HAP-1 (cell line): ENCODE measurements at regions not wholly inside any gene's neighbourhood (a gene's known extent, or its start where the extent isn't known, plus 50 kb on each side); places are given as distances from the start of the nearest gene placed in this dataset.

Experiments
- DNase-seq, 2 experiments: peaks; one replicate each; pipeline ENCODE4 v3.0.0-alpha.2; 2016 to 2020; ENCODE audit warnings: low spot score in 2 of 2
- H3K27me3 ChIP-seq: fragments of 250-450 bp; sonication (Bioruptor Pico); 2 replicates; pipeline ENCODE4 v1.5.1; 2020; ENCODE audit warnings: low read depth, mild to moderate bottlenecking, moderate library complexity
- H3K36me3 ChIP-seq: fragments of 250-450 bp; sonication (Bioruptor Pico); replicated peaks from 2 replicates; pipeline ENCODE4 v1.5.1; 2020; ENCODE audit warnings: mild to moderate bottlenecking
- H3K4me1 ChIP-seq: fragments of 250-450 bp; sonication (Bioruptor Pico); 2 replicates; pipeline ENCODE4 v1.5.1; 2020; ENCODE audit warnings: mild to moderate bottlenecking
- H3K4me3 ChIP-seq: fragments of 250-450 bp; sonication (Bioruptor Pico); 2 replicates; pipeline ENCODE4 v1.5.1; 2020; ENCODE audit warnings: mild to moderate bottlenecking, moderate library complexity
- H3K9me3 ChIP-seq: fragments of 250-450 bp; sonication (Bioruptor Pico); 2 replicates; pipeline ENCODE4 v1.5.1; 2020; ENCODE audit warnings: mild to moderate bottlenecking, moderate library complexity
- in situ Hi-C: fragments of 300-500 bp; cut with MboI; formaldehyde crosslinking; loops from 3 replicates; pipeline ENCODE4 v1.14.3; 2020; ENCODE audit warnings: low sequenced_read_pairs, inconsistent platforms, mixed read lengths

DNA sequence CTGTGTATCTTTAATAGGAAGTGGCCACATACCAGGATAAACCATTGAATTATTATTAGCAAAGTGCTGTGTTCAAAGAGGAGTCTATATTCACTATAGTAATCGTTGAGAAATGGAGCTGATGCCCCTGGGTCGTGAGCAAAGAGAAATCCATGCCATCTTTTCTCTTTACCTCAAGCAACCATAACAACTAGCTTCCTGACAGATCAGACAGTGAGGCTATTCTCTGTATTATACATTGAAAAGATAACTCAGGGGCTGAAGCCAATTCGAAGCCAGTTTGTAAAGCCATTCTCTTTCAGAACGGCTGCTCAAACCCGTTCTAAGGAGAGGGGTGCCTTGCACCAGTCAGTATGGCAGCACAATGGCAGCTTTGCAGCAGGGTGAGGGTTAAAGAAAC, 680.6 kb downstream of the SEMA5A start:
- Histone ChIP-seq H3K27me3 (no peaks in the 10 kb centered on the region), H3K9me3 (no peaks in the 10 kb centered on the region), H3K4me1 (no peaks in the 10 kb centered on the region), H3K36me3 (no peaks in the 10 kb centered on the region), H3K4me3 (no peak overlapping the region)
- in situ Hi-C loops, result no loop called here
- DNase-seq, result no peak

GRCh38 chr5:8865686-8866374, 680.0 kb downstream of the SEMA5A start:
- H3K9me3 ChIP-seq, result no peaks in the 10 kb centered on the region
- H3K36me3 ChIP-seq, result no peaks in the 10 kb centered on the region
- in situ Hi-C loops, result no loop called here
- H3K27me3 ChIP-seq, result no peaks in the 10 kb centered on the region
- no peak for DNase-seq
- no peak overlapping the region for H3K4me3 ChIP-seq
- no peaks in the 10 kb centered on the region for H3K4me1 ChIP-seq

- no peak for DNase-seq
- in situ Hi-C loops, result no loop called here
- H3K27me3 ChIP-seq, result no peaks in the 10 kb centered on the region
- no peaks in the 10 kb centered on the region for H3K9me3 ChIP-seq
- no peak overlapping the region for H3K4me3 ChIP-seq
- no peaks in the 10 kb centered on the region for H3K4me1 ChIP-seq
- H3K36me3 ChIP-seq, result no peaks in the 10 kb centered on the region
Observed at GRCh38 chr5:8868283-8868682, 677.6 kb downstream of the SEMA5A start.

- H3K4me1 ChIP-seq, result no peaks in the 10 kb centered on the region
- no peak for DNase-seq
- no peak overlapping the region for H3K4me3 ChIP-seq
- no peaks in the 10 kb centered on the region for H3K36me3 ChIP-seq
- in situ Hi-C loops, result no loop called here
- no peaks in the 10 kb centered on the region for H3K27me3 ChIP-seq
- H3K9me3 ChIP-seq, result no peaks in the 10 kb centered on the region
Observed at GRCh38 chr5:8869932-8870331, 675.9 kb downstream of the SEMA5A start.

DNA sequence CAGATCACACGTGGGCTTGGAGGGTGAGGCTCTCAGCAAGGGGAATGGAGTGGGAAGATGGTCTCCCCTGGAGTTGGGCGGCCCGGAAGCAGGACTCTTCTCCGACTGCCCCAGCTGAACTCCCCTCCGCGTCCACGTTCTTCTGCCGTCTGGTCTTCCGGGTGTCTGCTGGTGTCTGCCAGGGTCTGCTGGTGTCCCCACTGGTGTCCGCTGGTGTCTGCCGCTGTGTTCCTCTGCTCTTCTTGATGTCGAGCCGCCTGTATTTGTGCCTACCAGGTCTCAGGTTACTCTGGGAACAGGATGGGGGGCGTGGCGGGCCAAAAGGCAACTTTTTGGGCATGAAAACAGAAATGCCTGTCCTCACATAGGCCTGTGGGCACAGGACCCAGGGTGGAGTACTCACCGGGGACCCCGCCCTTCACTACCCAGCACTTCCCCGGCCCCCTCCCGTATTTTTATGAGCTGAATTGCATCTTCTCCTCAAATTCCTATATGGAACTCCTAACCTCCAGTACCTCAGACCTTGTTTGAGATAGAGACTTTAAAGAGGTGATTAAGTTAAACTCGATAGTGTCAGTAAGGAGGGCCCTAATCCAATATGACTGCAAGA, 675.4 kb downstream of the SEMA5A start:
- no peak overlapping the region for H3K4me3 ChIP-seq
- H3K4me1 ChIP-seq, result no peaks in the 10 kb centered on the region
- in situ Hi-C loops, result no loop called here
- no peaks in the 10 kb centered on the region for H3K9me3 ChIP-seq
- no peaks in the 10 kb centered on the region for H3K27me3 ChIP-seq
- DNase-seq, result no peak
- no peaks in the 10 kb centered on the region for H3K36me3 ChIP-seq

- H3K27me3 ChIP-seq, result no peaks in the 10 kb centered on the region
- in situ Hi-C loops, result no loop called here
- no peaks in the 10 kb centered on the region for H3K4me1 ChIP-seq
- no peak for DNase-seq
- no peak overlapping the region for H3K4me3 ChIP-seq
- H3K36me3 ChIP-seq, result no peaks in the 10 kb centered on the region
- no peaks in the 10 kb centered on the region for H3K9me3 ChIP-seq
Observed at GRCh38 chr5:8870959-8871355, 674.9 kb downstream of the SEMA5A start.

GRCh38 chr5:8871446-8871845, 674.4 kb downstream of the SEMA5A start:
- H3K4me3 ChIP-seq, result no peak overlapping the region
- no peak for DNase-seq
- H3K9me3 ChIP-seq, result no peaks in the 10 kb centered on the region
- no peaks in the 10 kb centered on the region for H3K36me3 ChIP-seq
- in situ Hi-C loops, result no loop called here
- H3K4me1 ChIP-seq, result no peaks in the 10 kb centered on the region
- H3K27me3 ChIP-seq, result no peaks in the 10 kb centered on the region

- Histone ChIP-seq H3K4me1 (no peaks in the 10 kb centered on the region), H3K4me3 (no peak overlapping the region), H3K9me3 (no peaks in the 10 kb centered on the region), H3K36me3 (no peaks in the 10 kb centered on the region), H3K27me3 (no peaks in the 10 kb centered on the region)
- no peak for DNase-seq
- in situ Hi-C loops, result no loop called here
Observed at GRCh38 chr5:8875722-8876121, 670.2 kb downstream of the SEMA5A start.

- Histone ChIP-seq H3K4me1 (no peaks in the 10 kb centered on the region), H3K36me3 (no peaks in the 10 kb centered on the region), H3K27me3 (no peaks in the 10 kb centered on the region), H3K4me3 (no peak overlapping the region), H3K9me3 (no peaks in the 10 kb centered on the region)
- in situ Hi-C loops, result no loop called here
- no peak for DNase-seq
Observed at GRCh38 chr5:8879248-8879647, 666.6 kb downstream of the SEMA5A start.

- DNase-seq, result no peak
- no peaks in the 10 kb centered on the region for H3K36me3 ChIP-seq
- no peak overlapping the region for H3K4me3 ChIP-seq
- H3K9me3 ChIP-seq, result no peaks in the 10 kb centered on the region
- in situ Hi-C loops, result no loop called here
- no peaks in the 10 kb centered on the region for H3K27me3 ChIP-seq
- H3K4me1 ChIP-seq, result no peaks in the 10 kb centered on the region
Observed at GRCh38 chr5:8884029-8884428, 661.8 kb downstream of the SEMA5A start.

DNA sequence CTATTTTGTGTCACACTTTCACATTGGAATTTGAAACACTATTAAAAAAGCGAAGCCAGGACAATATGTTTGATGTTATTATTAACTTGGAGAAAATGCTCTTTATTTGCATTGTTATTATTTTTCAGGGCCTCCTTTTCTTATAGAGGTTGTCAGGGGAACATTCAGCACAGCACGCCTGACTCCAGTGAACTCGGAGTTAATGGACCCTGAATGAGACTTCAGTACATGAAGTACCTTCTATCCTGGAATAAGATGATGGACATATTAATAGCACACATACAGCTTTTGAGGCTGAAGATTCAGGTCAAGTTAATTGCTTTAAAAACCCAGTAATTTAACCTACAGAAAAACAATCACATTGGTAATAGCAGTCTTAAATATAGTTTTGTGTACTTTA, 652.9 kb downstream of the SEMA5A start:
- in situ Hi-C loops, result no loop called here
- no peaks in the 10 kb centered on the region for H3K9me3 ChIP-seq
- H3K4me3 ChIP-seq, result no peak overlapping the region
- no peaks in the 10 kb centered on the region for H3K36me3 ChIP-seq
- H3K27me3 ChIP-seq, result no peaks in the 10 kb centered on the region
- no peak for DNase-seq
- no peaks in the 10 kb centered on the region for H3K4me1 ChIP-seq

- in situ Hi-C loops, result no loop called here
Observed at GRCh38 chr5:8894031-8894430, 651.8 kb downstream of the SEMA5A start.

DNA sequence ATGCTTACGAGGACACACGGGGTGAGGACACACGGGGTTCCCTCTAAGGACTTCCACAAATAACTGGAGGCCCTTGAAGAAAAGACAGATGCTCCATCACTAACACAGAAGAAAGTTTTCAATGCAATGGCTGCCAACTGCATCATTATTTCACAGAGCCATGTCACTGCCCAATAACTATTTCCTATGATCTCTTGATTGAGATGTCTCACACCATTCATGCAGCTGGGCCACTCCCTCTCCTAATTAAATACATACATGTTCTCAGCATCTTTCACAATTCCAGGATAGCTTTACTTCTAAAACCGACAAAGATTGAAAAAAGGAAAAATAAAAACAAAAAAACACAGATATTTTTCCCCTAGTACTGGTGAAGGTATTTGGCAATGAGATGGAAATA, 650.8 kb downstream of the SEMA5A start:
- Histone ChIP-seq H3K36me3 (no peaks in the 10 kb centered on the region), H3K4me3 (no peak overlapping the region), H3K9me3 (no peaks in the 10 kb centered on the region), H3K27me3 (no peaks in the 10 kb centered on the region), H3K4me1 (no peaks in the 10 kb centered on the region)
- in situ Hi-C loops, result no loop called here
- DNase-seq, result no peak

More at GRCh38 chr5:8894031-8894430, 651.8 kb downstream of the SEMA5A start:
- Histone ChIP-seq H3K4me3 (no peak overlapping the region), H3K36me3 (no peaks in the 10 kb centered on the region), H3K4me1 (no peaks in the 10 kb centered on the region), H3K27me3 (no peaks in the 10 kb centered on the region), H3K9me3 (no peaks in the 10 kb centered on the region)
- DNase-seq, result no peak

GRCh38 chr5:8895599-8895998, 650.3 kb downstream of the SEMA5A start:
- no peaks in the 10 kb centered on the region for H3K27me3 ChIP-seq
- in situ Hi-C loops, result no loop called here
- no peaks in the 10 kb centered on the region for H3K36me3 ChIP-seq
- no peaks in the 10 kb centered on the region for H3K9me3 ChIP-seq
- no peak overlapping the region for H3K4me3 ChIP-seq
- no peaks in the 10 kb centered on the region for H3K4me1 ChIP-seq
- no peak for DNase-seq

DNA sequence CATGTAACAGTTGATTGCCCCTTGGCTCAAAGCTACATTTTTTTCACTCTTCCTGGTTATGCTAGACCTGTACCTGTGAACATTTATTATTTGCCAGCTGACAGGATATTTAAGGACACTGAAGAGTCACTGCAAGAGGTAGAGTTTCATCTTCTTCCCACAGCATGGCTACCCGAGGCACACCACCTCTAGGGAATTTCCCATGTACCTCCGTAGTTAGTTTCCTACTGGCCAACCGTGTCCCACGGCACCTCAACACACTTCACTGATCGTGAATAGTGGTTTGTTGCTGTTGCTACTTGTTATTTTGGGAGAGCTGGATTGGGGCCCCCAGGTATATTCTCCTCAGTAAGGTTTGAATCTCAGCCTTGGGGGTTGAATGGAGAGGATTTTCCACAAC, 648.6 kb downstream of the SEMA5A start:
- Histone ChIP-seq H3K36me3 (no peaks in the 10 kb centered on the region), H3K9me3 (no peaks in the 10 kb centered on the region), H3K4me3 (no peak overlapping the region), H3K27me3 (no peaks in the 10 kb centered on the region), H3K4me1 (no peaks in the 10 kb centered on the region)
- in situ Hi-C loops, result no loop called here
- no peak for DNase-seq
